ENCODE measurements at regions not wholly inside any gene's neighbourhood (a gene's known extent, or its start where the extent isn't known, plus 50 kb on each side); places are given as distances from the start of the nearest gene placed in this dataset.
"Not testable (repeated sequence)": the region's sequence is repeated elsewhere in the genome, so short reads cannot be mapped to it uniquely, and the experiment has no call there.

GRCh38 chr16:51849715-51850114 is 697.2 kb downstream of the TOX3 start:
- H3K4me1 ChIP-seq (ENCODE audit: insufficient read depth, low read length): peaks cover 3% of the 10 kb centered on the region; the same call in 1 of the 2 replicates

DNA sequence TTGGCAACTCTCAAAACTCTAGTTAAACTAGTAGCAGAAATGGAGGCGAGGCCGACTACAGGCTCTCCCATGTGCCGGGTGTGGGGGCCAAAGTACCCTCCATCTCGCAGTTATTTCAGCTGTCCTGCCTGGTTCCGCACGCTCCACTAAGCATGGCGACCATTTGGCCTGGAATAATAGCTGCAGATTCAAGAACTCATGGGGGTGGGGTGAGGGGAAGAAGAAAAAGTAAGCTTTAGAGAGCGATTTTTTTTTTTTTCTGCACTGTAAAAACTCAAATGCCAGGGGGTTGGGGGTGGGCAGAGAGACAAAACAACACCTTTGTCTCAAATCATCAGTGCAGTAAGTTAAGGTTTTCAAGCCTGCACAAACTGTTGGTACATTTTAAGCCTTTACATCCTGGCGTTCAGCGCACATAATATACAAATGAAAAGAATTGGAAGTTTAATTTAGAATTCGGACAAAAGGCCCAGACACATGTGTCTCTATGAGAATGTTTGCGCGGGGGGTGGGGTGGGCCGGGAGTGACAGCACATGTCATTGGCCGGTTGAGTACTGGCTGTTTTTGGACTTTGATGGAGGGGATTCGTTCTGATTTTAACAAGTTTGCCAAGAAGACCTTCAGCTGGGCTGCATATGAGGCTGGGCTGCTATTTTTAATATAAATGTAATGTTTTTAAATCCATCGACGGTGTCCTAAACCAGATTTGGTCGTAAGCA is 694.7 kb upstream of the SALL1 start:
- H3K36me3 ChIP-seq (ENCODE audit: insufficient read depth, low read length): no peaks in the 10 kb centered on the region
- no peaks in the 10 kb centered on the region for H3K4me1 ChIP-seq (ENCODE audit: insufficient read depth, low read length)
- no peaks in the 10 kb centered on the region for H3K9me3 ChIP-seq (ENCODE audit: control insufficient read depth, insufficient read depth, low read length)
- H3K9ac ChIP-seq (ENCODE audit: low read depth, low read length): no peak overlapping the region

More at GRCh38 chr16:51849715-51850114, 697.2 kb downstream of the TOX3 start:
- Histone ChIP-seq H3K9ac (ENCODE audit: low read depth, low read length) (no peak overlapping the region), H3K9me3 (ENCODE audit: control insufficient read depth, insufficient read depth, low read length) (no peaks in the 10 kb centered on the region; the same call in 1 of the 2 replicates), H3K36me3 (ENCODE audit: insufficient read depth, low read length) (no peaks in the 10 kb centered on the region)

DNA sequence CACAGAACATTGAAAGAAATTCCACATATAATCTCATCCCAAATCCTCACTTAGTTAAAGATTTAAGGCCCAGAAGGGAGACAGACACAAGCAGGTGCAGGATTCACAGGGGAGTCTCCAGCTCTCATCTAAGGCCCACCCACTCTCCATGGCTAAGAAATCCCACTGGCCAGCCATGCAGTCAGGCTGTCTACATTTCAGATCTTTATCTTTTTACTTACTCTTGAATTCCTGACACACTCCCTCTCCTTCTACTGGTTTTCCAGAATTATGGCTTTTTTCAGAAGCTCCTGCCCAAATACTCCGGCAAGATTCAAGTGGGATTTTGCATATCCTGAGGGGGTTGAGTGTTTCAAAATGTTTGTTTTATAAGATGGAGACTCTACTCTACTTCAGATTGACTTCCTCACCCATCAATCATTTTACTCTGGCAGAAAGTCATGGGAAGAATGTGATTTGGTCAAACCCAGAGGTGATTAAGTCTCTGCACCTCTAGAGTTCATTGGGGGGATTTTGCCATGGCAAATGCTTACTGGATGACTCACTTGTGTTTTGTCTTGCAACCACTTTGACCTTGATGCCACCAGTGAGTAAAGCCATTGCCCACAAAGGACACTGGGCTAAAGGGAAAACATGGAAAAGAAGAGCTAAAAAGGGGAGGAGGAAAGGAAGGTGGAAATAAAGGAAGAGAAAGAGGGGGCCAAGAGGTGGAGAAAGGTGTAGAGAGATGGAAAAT is 688.8 kb upstream of the SALL1 start:
- Histone ChIP-seq H3K9me3 (ENCODE audit: control insufficient read depth, insufficient read depth, low read length) (no peaks in the 10 kb centered on the region), H3K36me3 (ENCODE audit: insufficient read depth, low read length) (no peaks in the 10 kb centered on the region)

GRCh38 chr16:51834794-51835193 is 683.7 kb upstream of the SALL1 start:
- Histone ChIP-seq H3K36me3 (ENCODE audit: insufficient read depth, low read length) (no peaks in the 10 kb centered on the region), H3K9me3 (ENCODE audit: control insufficient read depth, insufficient read depth, low read length) (no peaks in the 10 kb centered on the region), H3K4me1 (ENCODE audit: insufficient read depth, low read length) (peaks cover 4% of the 10 kb centered on the region; the same call in 1 of the 2 replicates), H3K9ac (ENCODE audit: low read depth, low read length) (no peak overlapping the region)

More for the DNA sequence above, 688.8 kb upstream of the SALL1 start:
- Histone ChIP-seq H3K9ac (ENCODE audit: low read depth, low read length) (no peak overlapping the region), H3K4me1 (ENCODE audit: insufficient read depth, low read length) (peaks cover 12% of the 10 kb centered on the region; the same call in 1 of the 2 replicates)

- H3K36me3 ChIP-seq (ENCODE audit: insufficient read depth, low read length): no peaks in the 10 kb centered on the region
- H3K9me3 ChIP-seq (ENCODE audit: control insufficient read depth, insufficient read depth, low read length): no peaks in the 10 kb centered on the region
- no peaks in the 10 kb centered on the region for H3K4me1 ChIP-seq (ENCODE audit: insufficient read depth, low read length)
- H3K9ac ChIP-seq (ENCODE audit: low read depth, low read length): no peak overlapping the region
Measured at GRCh38 chr16:51834133-51834532, 683.1 kb upstream of the SALL1 start.

DNA sequence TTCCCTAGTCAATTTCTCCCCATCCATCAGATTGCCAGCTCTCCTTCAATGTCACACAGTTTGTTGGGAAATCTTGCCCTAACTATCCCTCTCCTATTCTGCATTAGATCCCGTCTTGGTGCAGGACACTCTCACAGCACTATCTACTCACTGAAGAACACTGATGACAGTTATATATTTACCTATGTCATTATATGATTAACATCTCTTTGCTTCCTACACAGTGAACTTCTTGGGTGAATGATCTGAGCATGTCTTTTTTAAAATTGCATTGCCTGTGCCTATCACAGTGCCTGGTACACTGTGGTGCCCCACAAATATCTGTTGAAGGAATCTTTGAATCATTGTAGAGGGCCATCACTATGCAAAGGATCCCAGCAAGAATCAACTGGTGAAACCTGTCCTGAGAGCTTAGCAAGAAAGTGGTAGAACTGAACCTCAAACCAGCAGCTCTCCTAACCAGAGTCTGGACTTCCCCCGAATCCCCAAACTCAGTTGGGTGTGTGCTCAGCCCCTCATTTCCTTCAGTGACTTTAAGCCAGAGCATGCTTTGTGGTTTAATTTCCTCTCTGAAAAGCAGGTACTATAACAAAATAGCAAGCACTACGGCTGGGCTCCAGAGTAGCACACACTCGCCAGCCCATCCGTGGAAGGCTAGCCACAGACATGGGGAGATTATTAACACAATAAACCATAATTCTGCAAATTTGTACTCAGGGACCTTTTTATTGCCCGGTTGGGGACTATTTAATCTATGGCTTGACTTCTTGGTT is 680.7 kb upstream of the SALL1 start:
- Histone ChIP-seq H3K9ac (ENCODE audit: low read depth, low read length) (no peak overlapping the region), H3K36me3 (ENCODE audit: insufficient read depth, low read length) (no peaks in the 10 kb centered on the region), H3K4me1 (ENCODE audit: insufficient read depth, low read length) (no peaks in the 10 kb centered on the region), H3K9me3 (ENCODE audit: control insufficient read depth, insufficient read depth, low read length) (no peaks in the 10 kb centered on the region)

- H3K4me1 ChIP-seq (ENCODE audit: insufficient read depth, low read length); H3K9me3 ChIP-seq (ENCODE audit: control insufficient read depth, insufficient read depth, low read length); H3K9ac ChIP-seq (ENCODE audit: low read depth, low read length); H3K36me3 ChIP-seq (ENCODE audit: insufficient read depth, low read length): not testable (repeated sequence)
Measured at GRCh38 chr16:51831034-51831433, 680.0 kb upstream of the SALL1 start.

DNA sequence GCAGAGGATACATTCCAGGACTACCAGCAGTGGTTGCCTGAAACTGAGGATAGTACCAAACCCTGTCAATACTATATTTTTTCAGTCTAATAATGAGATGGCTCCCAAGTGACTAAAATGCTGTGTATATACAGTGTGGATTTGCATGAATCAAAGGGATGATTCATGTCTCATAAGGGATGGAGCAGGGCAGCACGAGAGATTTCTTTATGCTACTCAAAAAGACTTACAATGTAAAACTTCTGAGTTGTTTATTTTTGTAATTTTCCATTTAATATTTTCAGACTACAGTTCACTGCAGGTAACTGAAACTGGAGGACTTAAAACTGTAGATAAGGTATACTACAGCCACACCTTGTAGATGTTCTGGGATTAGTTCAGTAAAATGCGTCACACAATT is 674.7 kb upstream of the SALL1 start:
- Histone ChIP-seq H3K9me3 (ENCODE audit: control insufficient read depth, insufficient read depth, low read length) (no peaks in the 10 kb centered on the region), H3K4me1 (ENCODE audit: insufficient read depth, low read length) (no peaks in the 10 kb centered on the region), H3K36me3 (ENCODE audit: insufficient read depth, low read length) (no peaks in the 10 kb centered on the region), H3K9ac (ENCODE audit: low read depth, low read length) (no peak overlapping the region)

- H3K9me3 ChIP-seq (ENCODE audit: control insufficient read depth, insufficient read depth, low read length): no peaks in the 10 kb centered on the region
- no peak overlapping the region for H3K9ac ChIP-seq (ENCODE audit: low read depth, low read length)
- no peaks in the 10 kb centered on the region for H3K36me3 ChIP-seq (ENCODE audit: insufficient read depth, low read length)
- H3K4me1 ChIP-seq (ENCODE audit: insufficient read depth, low read length): no peaks in the 10 kb centered on the region
Measured at GRCh38 chr16:51822471-51822870, 671.4 kb upstream of the SALL1 start.

DNA sequence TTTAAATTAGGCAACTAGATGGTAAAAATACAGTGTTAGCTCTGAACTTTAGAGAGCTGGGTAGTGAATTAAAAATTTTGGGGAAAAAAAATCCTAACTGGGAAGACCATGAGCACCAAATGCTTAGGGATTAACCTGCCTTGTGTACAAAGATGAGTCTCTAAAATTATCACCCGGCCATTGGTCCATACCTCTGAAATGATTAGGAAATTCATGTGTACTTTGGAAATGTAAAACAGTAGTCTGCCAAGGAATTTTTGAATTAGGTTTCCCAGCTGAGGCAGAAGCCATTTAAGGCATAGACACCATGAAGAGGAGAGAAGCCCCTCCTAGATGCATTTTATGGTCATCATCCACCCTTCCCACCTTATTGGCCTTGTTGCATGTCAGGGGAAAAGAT is 670.5 kb upstream of the SALL1 start:
- no peaks in the 10 kb centered on the region for H3K4me1 ChIP-seq (ENCODE audit: insufficient read depth, low read length)
- H3K36me3 ChIP-seq (ENCODE audit: insufficient read depth, low read length): no peaks in the 10 kb centered on the region
- H3K9me3 ChIP-seq (ENCODE audit: control insufficient read depth, insufficient read depth, low read length): no peaks in the 10 kb centered on the region
- no peak overlapping the region for H3K9ac ChIP-seq (ENCODE audit: low read depth, low read length)

- Histone ChIP-seq H3K4me1 (ENCODE audit: insufficient read depth, low read length) (no peaks in the 10 kb centered on the region), H3K9ac (ENCODE audit: low read depth, low read length) (no peak overlapping the region), H3K9me3 (ENCODE audit: control insufficient read depth, insufficient read depth, low read length) (no peaks in the 10 kb centered on the region), H3K36me3 (ENCODE audit: insufficient read depth, low read length) (no peaks in the 10 kb centered on the region)
Measured at GRCh38 chr16:51820176-51820575, 669.1 kb upstream of the SALL1 start.

GRCh38 chr16:51818342-51818944 is 667.4 kb upstream of the SALL1 start:
- no peaks in the 10 kb centered on the region for H3K4me1 ChIP-seq (ENCODE audit: insufficient read depth, low read length)
- no peaks in the 10 kb centered on the region for H3K9me3 ChIP-seq (ENCODE audit: control insufficient read depth, insufficient read depth, low read length)
- H3K36me3 ChIP-seq (ENCODE audit: insufficient read depth, low read length): no peaks in the 10 kb centered on the region
- no peak overlapping the region for H3K9ac ChIP-seq (ENCODE audit: low read depth, low read length)

DNA sequence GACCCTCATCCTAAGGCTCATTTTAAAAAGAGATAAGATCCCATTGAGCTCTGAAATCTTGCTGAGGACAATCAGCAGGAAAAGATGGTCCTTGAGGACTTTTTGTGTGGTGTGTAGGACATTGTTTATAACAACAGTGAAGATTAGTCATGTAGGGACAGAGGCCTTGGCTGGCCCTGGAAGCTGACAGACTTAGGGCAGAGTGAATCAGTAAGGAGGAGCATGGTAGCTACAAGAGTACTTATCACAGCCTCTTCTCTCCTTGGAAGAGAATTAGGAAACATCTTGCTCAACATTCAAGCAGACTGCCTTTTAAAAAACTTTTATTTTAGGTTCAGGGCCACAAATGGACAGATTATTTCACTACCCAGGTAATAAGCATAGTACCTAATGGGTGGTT is 665.9 kb upstream of the SALL1 start:
- no peak overlapping the region for H3K9ac ChIP-seq (ENCODE audit: low read depth, low read length)
- no peaks in the 10 kb centered on the region for H3K36me3 ChIP-seq (ENCODE audit: insufficient read depth, low read length)
- no peaks in the 10 kb centered on the region for H3K4me1 ChIP-seq (ENCODE audit: insufficient read depth, low read length)
- H3K9me3 ChIP-seq (ENCODE audit: control insufficient read depth, insufficient read depth, low read length): no peaks in the 10 kb centered on the region

DNA sequence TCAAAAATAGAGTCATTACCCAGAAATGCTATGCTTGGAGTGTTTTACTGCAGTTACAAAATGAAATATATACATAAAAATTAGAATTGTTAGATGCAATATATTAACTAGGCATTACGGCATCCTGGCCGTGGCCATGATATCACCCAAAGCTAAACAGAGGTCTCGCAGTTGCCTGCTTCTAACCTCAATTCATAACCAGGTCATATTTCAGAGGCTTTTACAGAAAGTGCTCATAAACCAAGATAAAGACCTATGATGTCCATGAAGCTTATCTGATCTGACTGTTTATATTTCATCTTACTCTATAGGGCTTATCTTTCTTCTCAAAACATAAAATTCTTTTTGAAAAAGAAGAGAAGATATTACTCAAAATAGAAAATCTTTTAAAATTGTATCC is 664.5 kb upstream of the SALL1 start:
- Histone ChIP-seq H3K9ac (ENCODE audit: low read depth, low read length) (no peak overlapping the region), H3K4me1 (ENCODE audit: insufficient read depth, low read length) (no peaks in the 10 kb centered on the region), H3K9me3 (ENCODE audit: control insufficient read depth, insufficient read depth, low read length) (no peaks in the 10 kb centered on the region), H3K36me3 (ENCODE audit: insufficient read depth, low read length) (no peaks in the 10 kb centered on the region)
